ENCODE measurements at regions not wholly inside any gene's neighbourhood (a gene's known extent, or its start where the extent isn't known, plus 50 kb on each side); places are given as distances from the start of the nearest gene placed in this dataset.

GRCh38 chr14:53360829-53361228 is 207.7 kb upstream of the DDHD1 start:
- no peak for DNase-seq (ENCODE audit: low spot score)

GRCh38 chr14:53358166-53358565 is 205.0 kb upstream of the DDHD1 start:
- DNase-seq (ENCODE audit: low spot score) = no peak

- no peak for DNase-seq (ENCODE audit: low spot score)
Observed at GRCh38 chr14:53356361-53357150, 203.4 kb upstream of the DDHD1 start.

GRCh38 chr14:53355581-53356112 is 202.5 kb upstream of the DDHD1 start:
- DNase-seq (ENCODE audit: low spot score) = no peak

GRCh38 chr14:53354336-53354735 is 201.2 kb upstream of the DDHD1 start:
- no peak for DNase-seq (ENCODE audit: low spot score)

- no peak for DNase-seq (ENCODE audit: low spot score)
Observed at GRCh38 chr14:53350866-53351265, 197.7 kb upstream of the DDHD1 start.

- no peak for DNase-seq (ENCODE audit: low spot score)
Observed at GRCh38 chr14:53350429-53350828, 197.3 kb upstream of the DDHD1 start.

- DNase-seq (ENCODE audit: low spot score) = no peak
Observed at GRCh38 chr14:53346988-53347387, 193.9 kb upstream of the DDHD1 start.

GRCh38 chr14:53341324-53341723 is 188.2 kb upstream of the DDHD1 start:
- no peak for DNase-seq (ENCODE audit: low spot score)

- DNase-seq (ENCODE audit: low spot score) = no peak
Observed at GRCh38 chr14:53338192-53338591, 185.1 kb upstream of the DDHD1 start.

GRCh38 chr14:53336729-53337128 is 183.6 kb upstream of the DDHD1 start:
- no peak for DNase-seq (ENCODE audit: low spot score)

- DNase-seq (ENCODE audit: low spot score) = no peak
Observed at GRCh38 chr14:53333809-53334208, 180.7 kb upstream of the DDHD1 start.

- DNase-seq (ENCODE audit: low spot score) = no peak
Observed at GRCh38 chr14:53331921-53332320, 178.8 kb upstream of the DDHD1 start.

- DNase-seq (ENCODE audit: low spot score) = no peak
Observed at GRCh38 chr14:53331247-53331646, 178.1 kb upstream of the DDHD1 start.

- no peak for DNase-seq (ENCODE audit: low spot score)
Observed at GRCh38 chr14:53330441-53330840, 177.3 kb upstream of the DDHD1 start.

- DNase-seq (ENCODE audit: low spot score) = no peak
Observed at GRCh38 chr14:53328841-53329240, 175.7 kb upstream of the DDHD1 start.

GRCh38 chr14:53327716-53328115 is 174.6 kb upstream of the DDHD1 start:
- no peak for DNase-seq (ENCODE audit: low spot score)

GRCh38 chr14:53325176-53325806 is 172.2 kb upstream of the DDHD1 start:
- no peak for DNase-seq (ENCODE audit: low spot score)

GRCh38 chr14:53316504-53316903 is 163.4 kb upstream of the DDHD1 start:
- DNase-seq (ENCODE audit: low spot score) = no peak

GRCh38 chr14:53310412-53310811 is 157.3 kb upstream of the DDHD1 start:
- DNase-seq (ENCODE audit: low spot score) = no peak

GRCh38 chr14:53306911-53307310 is 153.8 kb upstream of the DDHD1 start:
- no peak for DNase-seq (ENCODE audit: low spot score)

GRCh38 chr14:53306267-53306721 is 153.2 kb upstream of the DDHD1 start:
- DNase-seq (ENCODE audit: low spot score) = peak; percentile 28
